Hepatocyte (in vitro differentiated cells): ENCODE measurements at regions not wholly inside any gene's neighbourhood (a gene's known extent, or its start where the extent isn't known, plus 50 kb on each side); places are given as distances from the start of the nearest gene placed in this dataset.
"Not testable (repeated sequence)": the region's sequence is repeated elsewhere in the genome, so short reads cannot be mapped to it uniquely, and the experiment has no call there.

Experiments used
- CTCF ChIP-seq: fragments of 200-600 bp; sonication (generic); IDR thresholded peaks from 2 replicates; pipeline ENCODE4 v1.5.1; 2016; ENCODE audit warnings: antibody characterized with exemption, mild to moderate bottlenecking; ENCODE audit not compliant: poor library complexity
- EZH2 ChIP-seq: fragments of 200-600 bp; sonication (generic); IDR thresholded peaks from 2 replicates; pipeline ENCODE4 v1.6.1; 2016; ENCODE audit warnings: antibody characterized with exemption, mild to moderate bottlenecking, borderline replicate concordance

- not testable (repeated sequence) for TF ChIP-seq EZH2, CTCF
Measured at GRCh38 chr9:43115813-43116229, 932.4 kb downstream of the SPATA31A6 start.
